Pons (tissue), 1 donor: ENCODE measurements at regions not wholly inside any gene's neighbourhood (a gene's known extent, or its start where the extent isn't known, plus 50 kb on each side); places are given as distances from the start of the nearest gene placed in this dataset.

ENCODE experiments used
- DNase-seq: peaks from one replicate; pipeline ENCODE4 v3.0.0-alpha.2; 2016; ENCODE audit warnings: low spot score

GRCh38 chr1:94734963-94735901, 84.9 kb upstream of the SLC44A3 start:
- no peak for DNase-seq

- no peak for DNase-seq
Measured at GRCh38 chr1:94731891-94732290, 88.3 kb upstream of the SLC44A3 start.

DNA sequence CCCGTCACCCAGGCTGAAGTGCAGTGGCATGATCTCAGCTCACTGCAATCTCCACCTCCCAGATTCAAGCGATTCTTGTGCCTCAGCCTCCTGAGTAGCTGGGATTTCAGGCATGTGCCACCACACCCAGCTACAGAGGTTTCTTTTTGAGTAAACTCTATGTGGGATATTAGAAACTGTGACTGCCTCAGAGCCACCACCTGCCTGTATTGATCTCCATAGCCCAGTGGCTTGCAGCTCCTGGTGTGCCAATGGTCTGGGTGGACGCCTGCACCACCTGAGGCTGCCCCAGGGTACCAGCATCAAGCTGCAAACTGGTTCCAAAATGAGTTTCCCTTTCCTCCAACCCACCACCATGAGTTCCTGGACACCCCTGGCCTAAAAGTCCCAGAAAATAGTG, 89.7 kb upstream of the SLC44A3 start:
- DNase-seq, result no peak

DNA sequence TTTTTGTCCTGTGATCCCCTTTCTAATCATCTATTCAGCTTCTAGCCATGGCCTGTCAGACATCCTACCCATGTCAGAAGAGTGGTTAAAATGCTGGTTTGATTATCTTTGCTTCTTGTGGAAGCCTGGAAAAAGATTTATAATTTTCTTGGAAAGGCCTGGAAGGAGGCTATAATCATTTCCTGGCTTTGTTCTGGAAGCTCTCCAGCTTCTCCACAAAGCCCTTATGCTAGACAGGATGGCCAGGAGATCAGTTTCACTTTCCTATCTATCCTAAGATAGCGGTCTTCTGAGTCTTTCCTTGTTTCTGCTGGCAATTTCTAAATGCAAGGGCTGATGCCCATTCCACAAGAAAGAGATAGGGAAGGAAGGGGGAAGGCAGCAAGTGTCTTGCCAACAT, 90.9 kb upstream of the SLC44A3 start:
- no peak for DNase-seq

DNA sequence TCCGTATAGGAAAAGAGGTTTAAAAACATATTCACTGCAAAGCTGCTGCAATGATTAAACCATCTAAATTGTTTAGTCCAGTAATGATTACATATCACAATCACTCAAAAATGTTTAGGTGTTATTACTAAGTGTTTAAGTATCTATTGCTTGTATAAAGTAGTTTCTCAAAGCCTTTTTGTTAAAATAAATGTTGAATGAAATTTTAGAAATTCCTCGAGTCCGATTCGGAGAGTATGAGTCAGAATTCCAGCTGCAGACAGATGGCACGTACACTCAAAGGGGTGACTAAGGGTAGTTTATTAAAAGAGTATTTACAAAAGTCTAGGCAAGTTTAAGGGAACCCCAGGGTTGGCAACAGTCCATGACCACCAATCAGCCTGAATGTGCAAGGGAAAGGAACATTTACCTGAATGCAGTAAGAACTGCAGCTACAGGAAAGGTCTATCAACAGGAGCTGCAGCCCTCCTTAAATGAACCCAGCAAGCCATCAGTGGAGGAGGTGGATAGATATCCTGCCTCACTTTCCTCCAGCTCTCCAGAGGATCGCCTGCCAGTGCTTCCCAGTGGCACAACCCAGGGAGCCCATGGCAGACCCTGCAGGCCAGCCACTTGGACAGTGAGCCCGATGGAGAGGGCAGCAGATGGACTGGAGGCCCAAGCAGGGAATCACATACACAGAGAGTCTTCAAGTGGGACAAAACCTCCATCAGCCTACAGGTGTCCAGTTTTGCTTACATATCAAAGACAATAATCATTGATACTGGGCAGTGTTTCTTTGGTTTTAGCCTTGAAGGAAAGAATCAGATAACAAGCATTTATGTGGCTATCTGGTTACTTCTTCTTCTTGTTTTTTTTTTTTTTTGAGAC, 92.1 kb upstream of the SLC44A3 start:
- DNase-seq, result no peak

- no peak for DNase-seq
Measured at GRCh38 chr1:94726981-94727685, 93.0 kb upstream of the SLC44A3 start.

GRCh38 chr1:94725566-94725965, 94.6 kb upstream of the SLC44A3 start:
- DNase-seq, result no peak

DNA sequence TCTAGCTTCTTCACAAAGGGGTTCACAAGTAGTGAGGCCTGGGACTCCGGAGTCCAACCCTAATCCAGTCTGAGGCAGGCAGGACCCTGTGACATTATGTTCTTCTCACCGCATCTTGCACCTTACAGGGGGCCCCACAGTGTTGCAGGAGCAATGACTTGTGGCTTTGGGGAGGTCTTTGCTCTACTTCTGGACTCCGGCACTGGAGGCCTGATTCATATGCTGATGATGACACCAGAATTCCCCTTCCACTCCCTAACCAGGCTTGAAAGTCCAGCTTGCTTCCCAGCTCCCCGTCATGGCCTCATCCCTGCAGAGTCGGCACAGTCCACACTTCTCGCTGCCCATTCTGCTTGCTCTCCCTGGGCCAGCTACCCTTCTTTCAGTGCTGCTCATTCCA, 96.3 kb upstream of the SLC44A3 start:
- no peak for DNase-seq

DNA sequence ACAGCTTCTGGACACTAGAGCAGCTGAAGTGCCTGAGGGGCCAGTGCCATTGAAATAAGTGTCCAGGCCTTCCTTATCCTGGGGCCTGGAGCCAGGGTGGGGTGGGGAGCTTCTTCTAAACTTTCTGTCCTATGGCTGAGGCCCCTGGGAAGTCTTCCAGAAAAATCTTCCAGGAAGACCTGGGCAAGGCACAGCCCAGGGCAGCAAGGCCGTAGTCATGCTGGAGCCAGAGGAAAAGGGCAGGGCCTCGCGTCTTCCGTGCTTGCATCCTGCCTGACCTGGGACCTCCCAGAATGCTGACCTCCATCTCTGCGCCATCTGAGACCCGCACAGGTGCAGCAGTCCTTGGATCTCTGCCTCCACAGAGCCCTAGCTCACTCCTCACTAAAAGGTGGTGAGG, 96.7 kb upstream of the SLC44A3 start:
- DNase-seq, result no peak

GRCh38 chr1:94722181-94722580, 98.0 kb upstream of the SLC44A3 start:
- DNase-seq, result no peak

DNA sequence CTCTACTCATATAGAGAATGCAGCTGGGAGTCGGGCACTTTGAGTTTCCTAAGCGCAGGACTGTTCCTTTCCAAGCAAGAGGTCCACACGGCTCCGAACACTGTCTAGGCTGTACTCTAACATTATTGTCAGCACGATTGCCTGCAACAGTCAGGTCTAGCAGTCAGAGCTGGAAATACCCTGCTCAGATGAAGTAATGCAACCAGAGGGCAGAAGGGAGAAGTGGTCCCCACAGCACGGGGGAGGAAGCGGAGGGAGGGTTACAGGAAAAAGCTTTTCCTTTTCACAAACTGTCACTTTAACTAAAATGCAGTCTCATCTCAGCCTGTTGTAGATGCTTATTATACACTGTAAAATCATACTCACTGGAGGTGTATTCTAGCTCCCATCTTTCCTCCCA, 98.9 kb upstream of the SLC44A3 start:
- DNase-seq, result peak; percentile 53

DNA sequence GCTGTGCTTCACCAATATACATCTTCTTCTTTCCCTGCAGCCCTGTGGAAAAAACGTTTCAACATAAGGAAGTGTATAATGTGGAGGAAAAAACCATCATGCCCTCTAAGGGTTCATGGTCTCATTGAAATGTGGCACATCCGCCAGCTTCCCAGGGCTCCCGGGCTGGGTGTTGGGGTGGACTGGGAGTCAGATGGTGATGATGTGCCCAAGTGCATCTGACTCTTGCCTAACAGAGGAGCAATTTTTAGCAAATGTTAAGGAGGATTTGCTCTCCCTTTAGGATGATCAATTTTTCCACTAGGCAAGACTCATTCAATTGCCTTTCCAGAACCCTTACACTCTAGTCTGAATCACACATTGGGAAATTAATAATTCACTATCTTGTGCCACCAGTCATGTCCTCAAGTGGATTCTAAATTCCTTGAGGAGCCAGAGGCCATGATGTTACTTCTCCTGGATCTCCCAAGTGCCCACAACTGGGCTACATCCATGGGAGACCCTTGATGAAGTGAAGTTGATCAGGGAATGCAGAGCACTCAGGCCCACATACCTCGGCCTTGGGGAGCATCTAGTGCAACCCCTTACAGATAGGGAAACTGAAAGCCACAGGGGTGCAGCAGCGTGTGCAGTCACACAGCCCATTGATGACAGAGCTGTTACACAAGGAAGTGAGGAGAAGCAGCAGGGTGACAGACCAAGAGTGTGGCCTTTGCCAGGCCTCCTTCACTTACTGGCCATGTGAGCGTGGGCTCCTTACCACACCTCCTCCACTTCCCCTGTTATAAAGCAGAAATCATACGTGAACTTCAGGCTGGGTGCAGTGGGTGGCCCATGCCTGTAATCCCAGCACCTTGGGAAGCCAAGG, 100.0 kb upstream of the SLC44A3 start:
- DNase-seq, result peak; percentile 61

DNA sequence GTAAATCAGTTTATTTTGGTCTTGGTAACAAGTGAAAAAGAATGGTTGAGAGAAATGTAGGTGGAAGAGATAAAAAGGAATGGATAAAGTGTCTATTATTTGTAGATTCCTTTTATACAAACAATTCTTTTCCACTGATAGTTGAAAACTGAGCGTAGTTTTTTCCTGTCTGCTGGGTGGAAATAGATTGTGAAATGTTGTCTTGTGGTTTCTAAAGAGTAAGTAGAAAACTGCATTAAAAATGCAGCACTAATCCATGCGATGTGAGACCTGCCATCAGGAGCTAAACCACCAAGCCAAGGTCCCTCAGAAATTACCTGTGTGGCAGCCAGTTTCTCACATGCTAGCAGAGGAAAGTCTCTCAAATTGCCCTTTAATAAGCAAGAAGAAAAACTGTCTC, 103.2 kb upstream of the SLC44A3 start:
- no peak for DNase-seq

- DNase-seq, result no peak
Measured at GRCh38 chr1:94715321-94715720, 104.8 kb upstream of the SLC44A3 start.

- no peak for DNase-seq
Measured at GRCh38 chr1:94714552-94714951, 105.6 kb upstream of the SLC44A3 start.

- DNase-seq, result no peak
Measured at GRCh38 chr1:94714152-94714551, 106.0 kb upstream of the SLC44A3 start.

- peak; percentile 79 for DNase-seq
Measured at GRCh38 chr1:94713472-94714141, 106.5 kb upstream of the SLC44A3 start.

DNA sequence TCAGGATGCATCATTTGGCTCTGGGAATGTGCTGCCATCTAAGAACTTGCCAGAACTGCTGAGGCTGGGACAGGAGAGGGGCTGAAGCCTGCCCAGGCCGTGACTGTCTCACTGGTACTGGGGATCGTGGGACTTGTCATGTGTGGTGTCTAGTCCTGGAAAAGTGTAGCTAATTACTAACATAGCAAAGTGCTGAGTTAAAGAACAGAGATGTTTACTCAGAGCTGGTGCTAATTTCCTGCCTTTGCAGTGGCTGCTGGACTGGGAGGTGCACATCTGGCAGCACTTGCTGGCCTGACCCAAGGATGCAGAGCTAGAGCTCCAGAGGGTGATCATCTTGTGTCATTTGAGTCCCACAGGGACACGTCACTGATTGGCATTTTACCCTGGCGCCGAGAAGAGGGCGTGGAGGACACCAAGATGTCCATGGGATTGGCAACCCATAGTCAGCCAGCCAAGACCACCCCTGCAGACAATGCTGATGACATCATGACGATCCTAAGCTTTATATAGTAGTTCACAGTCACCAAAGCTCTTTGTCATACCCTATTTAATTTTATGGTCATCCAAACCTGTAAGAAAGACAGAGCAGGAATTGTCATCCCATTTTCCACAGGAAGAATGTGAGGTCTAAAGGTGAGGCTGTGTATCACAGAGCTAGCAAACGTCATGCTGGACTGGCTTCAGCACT, 110.1 kb upstream of the SLC44A3 start:
- no peak for DNase-seq

DNA sequence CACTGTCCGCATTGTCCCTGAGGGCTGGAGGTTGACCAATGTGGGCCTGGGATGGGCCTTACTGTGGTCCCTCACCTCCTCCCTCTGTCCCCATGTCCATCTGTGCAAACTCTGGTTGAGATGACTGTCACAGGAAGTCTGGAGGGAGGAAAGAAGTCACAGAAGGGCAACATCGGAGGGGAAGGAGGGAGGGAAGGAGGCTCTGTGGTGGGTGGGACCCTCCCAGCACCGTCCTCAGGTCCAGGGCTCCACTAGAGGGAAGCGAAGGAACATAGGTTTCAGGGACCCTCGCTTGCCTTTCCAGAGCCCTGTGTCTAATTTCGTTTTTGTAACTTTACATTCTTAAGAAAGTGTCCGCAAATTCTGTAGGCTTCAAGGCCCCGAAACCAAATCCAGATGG, 111.3 kb upstream of the SLC44A3 start:
- no peak for DNase-seq

DNA sequence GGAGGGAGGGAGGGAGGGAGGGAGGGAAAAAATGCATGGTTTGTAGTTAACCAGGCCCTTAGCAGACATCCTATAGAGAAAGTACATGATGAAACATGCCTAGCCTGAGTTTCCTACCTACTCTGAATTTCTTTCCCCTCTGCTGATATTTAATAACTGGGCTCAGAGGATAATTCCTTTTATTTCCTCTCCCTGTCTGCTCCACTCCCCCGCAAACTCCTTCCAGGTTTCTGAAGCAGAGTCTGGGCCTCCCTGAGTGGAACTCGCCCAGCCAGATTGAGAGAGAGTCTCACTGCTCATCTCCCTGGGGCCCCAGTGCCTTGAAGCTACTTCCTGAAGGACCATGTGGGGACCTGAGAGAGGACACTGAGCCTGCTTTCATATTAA, 111.9 kb upstream of the SLC44A3 start:
- DNase-seq, result no peak
